CD8-positive, alpha-beta memory T cell (primary cell): ENCODE measurements at regions not wholly inside any gene's neighbourhood (a gene's known extent, or its start where the extent isn't known, plus 50 kb on each side); places are given as distances from the start of the nearest gene placed in this dataset.

Experiments
- CTCF ChIA-PET: fragments of 350-600 bp; sonication (Branson Sonifier 250); formaldehyde crosslinking; loops from one replicate; lab custom pipeline; 2021; ENCODE audit warnings: antibody characterized with exemption; lab: Charles Lee
- POLR2A ChIA-PET: fragments of 350-600 bp; sonication (Branson Sonifier 250); formaldehyde crosslinking; loops from one replicate; lab custom pipeline; 2021; ENCODE audit warnings: antibody characterized with exemption; lab: Charles Lee
- DNase-seq, 5 donors: peaks; one replicate each; pipeline versions ENCODE4 v3.0.0 to v3.0.0-alpha.2; 2020 to 2022; ENCODE audit warnings: mixed read lengths in 1 of 5
- H3K27ac ChIP-seq: one replicate; pipeline ENCODE4 v1.7.0; 2013; ENCODE audit warnings: low read depth, mild to moderate bottlenecking, low read length, moderate library complexity
- H3K27me3 ChIP-seq: 2 replicates; pipeline ENCODE4 v1.7.0; 2013; ENCODE audit warnings: low read length, mild to moderate bottlenecking; ENCODE audit not compliant: insufficient read depth, poor library complexity, severe bottlenecking
- H3K36me3 ChIP-seq: 2 replicates; pipeline ENCODE4 v1.7.0; 2013; ENCODE audit warnings: mild to moderate bottlenecking, low read length, moderate library complexity; ENCODE audit not compliant: insufficient read depth
- H3K4me1 ChIP-seq: 2 replicates; pipeline ENCODE4 v1.7.0; 2013; ENCODE audit warnings: mild to moderate bottlenecking, low read length, moderate library complexity; ENCODE audit not compliant: insufficient read depth
- H3K4me3 ChIP-seq: 2 replicates; pipeline ENCODE4 v1.7.0; 2013; ENCODE audit warnings: mild to moderate bottlenecking, low read length
- H3K9me3 ChIP-seq: 2 replicates; pipeline ENCODE4 v1.7.0; 2013; ENCODE audit warnings: mild to moderate bottlenecking, low read length
- H3K27ac Mint-ChIP-seq, 8 donors: one replicate each; pipeline ENCODE4 v1.8.0; 2020 to 2021; ENCODE audit warnings: mixed read lengths in 8 of 8, mild to moderate bottlenecking in 6 of 8, inconsistent platforms in 3 of 8, moderate library complexity in 3 of 8
- H3K27me3 Mint-ChIP-seq, 2 donors: one replicate each; pipeline ENCODE4 v1.8.0; 2020 to 2021; ENCODE audit warnings: mixed read lengths in 2 of 2, mild to moderate bottlenecking in 1 of 2, moderate library complexity in 1 of 2
- H3K36me3 Mint-ChIP-seq, 3 donors: one replicate each; pipeline ENCODE4 v1.8.0; 2020 to 2021; ENCODE audit warnings: mixed read lengths in 3 of 3, inconsistent platforms in 1 of 3, mild to moderate bottlenecking in 1 of 3
- H3K4me1 Mint-ChIP-seq, 3 donors: one replicate each; pipeline ENCODE4 v1.8.0; 2020 to 2021; ENCODE audit warnings: mixed read lengths in 3 of 3, inconsistent platforms in 1 of 3, mild to moderate bottlenecking in 1 of 3
- H3K4me3 Mint-ChIP-seq, 7 donors: one replicate each; pipeline ENCODE4 v1.8.0; 2020 to 2021; ENCODE audit warnings: mixed read lengths in 7 of 7, mild to moderate bottlenecking in 6 of 7, moderate library complexity in 4 of 7, inconsistent platforms in 2 of 7
- H3K9me3 Mint-ChIP-seq, 5 donors: one replicate each; pipeline ENCODE4 v1.8.0; 2020 to 2022; ENCODE audit warnings: mixed read lengths in 5 of 5, mild to moderate bottlenecking in 3 of 5, moderate library complexity in 2 of 5, inconsistent platforms in 1 of 5

DNA sequence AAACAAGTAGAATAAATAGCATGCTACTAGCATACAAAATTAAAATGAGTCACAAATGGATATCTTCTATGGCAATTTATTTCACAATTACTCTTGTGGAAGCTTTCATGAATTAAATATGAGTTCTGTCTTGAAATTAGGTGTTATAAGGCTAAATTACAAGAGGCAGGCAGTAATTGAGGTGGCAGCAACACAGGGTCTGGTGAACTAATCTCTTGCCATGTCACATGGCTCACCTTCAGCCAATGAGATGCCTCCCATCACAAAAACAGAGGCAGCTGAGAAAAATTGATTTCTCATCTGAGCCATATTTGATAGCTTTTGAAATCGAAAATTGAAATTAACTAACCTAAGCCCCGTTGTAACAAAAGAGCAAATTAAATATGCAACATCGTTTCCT, 268.8 kb downstream of the NR2F2 start:
- Histone ChIP-seq H3K4me3 (no peak overlapping the region), H3K4me1 (no peaks in the 10 kb centered on the region), H3K9me3 (no peaks in the 10 kb centered on the region), H3K36me3 (no peaks in the 10 kb centered on the region), H3K27me3 (no peaks in the 10 kb centered on the region), H3K27ac (no peak overlapping the region)
- POLR2A ChIA-PET, result no interaction called here
- H3K27ac Mint-ChIP-seq, result no peak overlapping the region
- H3K4me3 Mint-ChIP-seq, result no peak overlapping the region
- CTCF ChIA-PET, result no interaction called here
- no peaks in the 10 kb centered on the region for H3K27me3 Mint-ChIP-seq
- no peaks in the 10 kb centered on the region for H3K36me3 Mint-ChIP-seq
- no peak for DNase-seq
- H3K9me3 Mint-ChIP-seq, result peaks cover 0 to 2% (median 0%) of the 10 kb centered on the region in 5 donors
- H3K4me1 Mint-ChIP-seq, result no peaks in the 10 kb centered on the region

DNA sequence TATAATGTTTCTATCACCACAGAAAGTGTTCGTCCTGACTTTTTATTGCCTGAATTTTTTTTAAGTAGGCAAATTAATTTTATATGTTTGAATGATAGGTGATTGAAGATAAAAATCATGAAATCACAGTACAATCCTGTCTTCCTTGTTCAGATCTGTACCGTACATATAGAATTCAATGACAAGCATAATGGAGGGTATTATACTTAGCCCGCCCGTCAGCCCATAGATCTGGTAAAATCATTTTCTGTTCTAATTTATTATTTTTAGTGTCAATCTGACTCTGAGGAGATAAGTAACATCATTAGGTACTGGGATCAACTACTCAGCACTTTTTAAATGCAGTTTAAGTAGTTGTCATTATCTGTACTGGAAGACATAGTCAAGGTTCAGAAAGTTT, 269.9 kb downstream of the NR2F2 start:
- no peaks in the 10 kb centered on the region for H3K27me3 ChIP-seq
- no peak for DNase-seq
- H3K4me3 Mint-ChIP-seq, result no peak overlapping the region
- H3K36me3 ChIP-seq, result no peaks in the 10 kb centered on the region
- no peaks in the 10 kb centered on the region for H3K4me1 Mint-ChIP-seq
- peaks cover 0 to 2% (median 0%) of the 10 kb centered on the region in 5 donors for H3K9me3 Mint-ChIP-seq
- no peak overlapping the region for H3K4me3 ChIP-seq
- H3K36me3 Mint-ChIP-seq, result no peaks in the 10 kb centered on the region
- CTCF ChIA-PET, result no interaction called here
- H3K27ac ChIP-seq, result no peak overlapping the region
- no peaks in the 10 kb centered on the region for H3K27me3 Mint-ChIP-seq
- H3K4me1 ChIP-seq, result no peaks in the 10 kb centered on the region
- H3K27ac Mint-ChIP-seq, result no peak overlapping the region
- POLR2A ChIA-PET, result no interaction called here
- no peaks in the 10 kb centered on the region for H3K9me3 ChIP-seq

DNA sequence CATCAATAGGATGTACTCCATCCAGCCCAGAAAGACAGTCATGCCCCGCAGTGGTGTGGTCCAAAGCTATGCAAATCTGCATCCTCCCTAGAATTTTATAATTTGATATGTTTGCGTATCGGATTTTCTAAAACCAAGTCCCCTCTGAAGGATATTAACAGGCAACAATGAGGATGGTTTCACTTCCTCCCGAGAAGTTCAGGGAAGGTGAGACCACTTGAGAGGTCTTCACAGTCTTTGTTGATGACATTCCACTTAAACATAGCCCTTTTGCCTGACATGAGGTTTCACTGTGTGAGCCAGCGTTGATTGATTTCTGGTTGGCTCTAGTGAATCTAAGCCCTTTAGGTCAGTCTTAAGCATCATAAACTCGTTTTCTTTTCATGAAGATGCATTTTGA, 276.1 kb downstream of the NR2F2 start:
- no peaks in the 10 kb centered on the region for H3K27me3 Mint-ChIP-seq

DNA sequence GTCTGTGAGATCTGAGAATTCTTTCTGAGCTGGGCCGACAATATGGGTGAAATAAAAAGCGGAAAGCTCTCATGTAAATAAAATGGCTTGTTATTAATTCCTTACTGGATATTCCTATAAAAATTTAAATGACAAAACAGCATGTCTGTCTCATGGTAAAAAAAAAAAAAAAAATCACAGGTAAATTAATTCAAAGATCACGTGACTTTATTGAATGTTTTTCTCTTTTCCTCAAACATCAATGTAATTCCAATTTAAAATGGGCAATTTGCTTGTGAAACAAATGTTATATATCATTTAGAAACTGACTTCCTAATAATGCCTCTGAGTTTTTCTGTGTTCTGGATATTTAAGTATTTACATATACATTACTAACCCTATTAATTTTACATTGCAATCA, 280.3 kb downstream of the NR2F2 start:
- Histone ChIP-seq H3K9me3 (no peaks in the 10 kb centered on the region), H3K36me3 (no peaks in the 10 kb centered on the region), H3K27me3 (no peaks in the 10 kb centered on the region), H3K4me1 (no peaks in the 10 kb centered on the region), H3K27ac (no peak overlapping the region), H3K4me3 (no peak overlapping the region)
- H3K27ac Mint-ChIP-seq, result no peak overlapping the region
- CTCF ChIA-PET, result no interaction called here
- H3K9me3 Mint-ChIP-seq, result peaks cover 2 to 6% (median 5%) of the 10 kb centered on the region in 5 donors
- H3K4me1 Mint-ChIP-seq, result no peaks in the 10 kb centered on the region
- no peak for DNase-seq
- POLR2A ChIA-PET, result no interaction called here
- H3K4me3 Mint-ChIP-seq, result no peak overlapping the region
- no peaks in the 10 kb centered on the region for H3K36me3 Mint-ChIP-seq
- H3K27me3 Mint-ChIP-seq, result no peaks in the 10 kb centered on the region

More for the DNA sequence above, 276.1 kb downstream of the NR2F2 start:
- Mint-ChIP-seq H3K4me3 (no peak overlapping the region), H3K9me3 (no peaks in the 10 kb centered on the region), H3K27ac (no peak overlapping the region), H3K36me3 (no peaks in the 10 kb centered on the region), H3K4me1 (no peaks in the 10 kb centered on the region)
- Histone ChIP-seq H3K27me3 (no peaks in the 10 kb centered on the region), H3K27ac (no peak overlapping the region), H3K4me3 (no peak overlapping the region), H3K36me3 (no peaks in the 10 kb centered on the region), H3K4me1 (no peaks in the 10 kb centered on the region), H3K9me3 (no peaks in the 10 kb centered on the region)
- ChIA-PET CTCF (no interaction called here), POLR2A (no interaction called here)
- no peak for DNase-seq

DNA sequence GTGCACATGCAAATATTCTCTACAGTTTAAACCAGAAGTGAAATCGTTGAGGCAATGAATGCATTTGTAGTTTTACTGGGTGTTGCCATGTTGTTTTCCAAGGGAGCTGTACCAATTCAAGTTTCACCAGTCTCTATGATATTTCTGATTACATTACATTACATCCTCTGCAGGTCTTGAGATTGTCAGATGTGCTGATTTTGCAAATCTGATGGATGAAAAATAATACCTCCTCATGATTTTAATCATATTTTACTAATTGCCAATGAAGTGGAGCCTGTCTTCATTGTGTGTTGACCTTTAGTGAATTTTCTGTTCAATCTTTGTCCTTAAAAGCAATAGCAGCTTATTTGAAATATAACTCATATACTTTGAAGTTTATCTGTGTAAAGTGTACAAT, 282.4 kb downstream of the NR2F2 start:
- peaks cover 0 to under 1% of the 10 kb centered on the region in 2 donors for H3K27me3 Mint-ChIP-seq
- H3K9me3 ChIP-seq, result no peaks in the 10 kb centered on the region
- no peak overlapping the region for H3K27ac Mint-ChIP-seq
- H3K4me3 Mint-ChIP-seq, result no peak overlapping the region
- no peak overlapping the region for H3K4me3 ChIP-seq
- no peak for DNase-seq
- no peaks in the 10 kb centered on the region for H3K4me1 ChIP-seq
- no peaks in the 10 kb centered on the region for H3K27me3 ChIP-seq
- H3K36me3 ChIP-seq, result no peaks in the 10 kb centered on the region
- peaks cover 2 to 11% (median 7%) of the 10 kb centered on the region in 5 donors for H3K9me3 Mint-ChIP-seq
- H3K27ac ChIP-seq, result no peak overlapping the region
- ChIA-PET POLR2A (no interaction called here), CTCF (no interaction called here)
- no peaks in the 10 kb centered on the region for H3K4me1 Mint-ChIP-seq
- no peaks in the 10 kb centered on the region for H3K36me3 Mint-ChIP-seq

DNA sequence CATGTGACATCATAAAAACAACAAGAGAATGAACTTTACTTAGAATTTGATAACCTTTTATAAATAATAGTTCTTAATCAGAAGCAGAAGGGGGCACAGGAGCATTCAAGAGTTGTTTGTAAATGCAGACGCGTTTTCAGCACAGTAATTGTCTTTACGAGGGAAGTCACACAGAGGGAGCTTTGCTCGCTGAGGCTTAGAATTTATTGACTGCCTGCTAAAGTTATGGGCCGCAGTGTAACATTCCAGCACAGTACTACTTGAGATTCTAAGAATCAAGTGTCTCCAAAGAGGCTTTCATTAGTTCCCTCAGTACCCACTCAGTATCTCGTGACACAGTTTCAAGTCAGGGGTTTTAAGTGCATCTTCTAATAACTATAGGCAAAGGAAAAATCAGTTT, 288.7 kb downstream of the NR2F2 start:
- Histone ChIP-seq H3K4me1 (no peaks in the 10 kb centered on the region), H3K27me3 (no peaks in the 10 kb centered on the region), H3K36me3 (no peaks in the 10 kb centered on the region), H3K9me3 (no peaks in the 10 kb centered on the region), H3K27ac (no peak overlapping the region), H3K4me3 (no peak overlapping the region)
- Mint-ChIP-seq H3K9me3 (peaks cover 0 to 11% (median 2%) of the 10 kb centered on the region in 5 donors), H3K36me3 (no peaks in the 10 kb centered on the region), H3K27ac (no peak overlapping the region), H3K4me1 (no peaks in the 10 kb centered on the region), H3K4me3 (no peak overlapping the region), H3K27me3 (peaks cover 0 to 1% of the 10 kb centered on the region in 2 donors)
- ChIA-PET POLR2A (no interaction called here), CTCF (no interaction called here)
- no peak for DNase-seq

DNA sequence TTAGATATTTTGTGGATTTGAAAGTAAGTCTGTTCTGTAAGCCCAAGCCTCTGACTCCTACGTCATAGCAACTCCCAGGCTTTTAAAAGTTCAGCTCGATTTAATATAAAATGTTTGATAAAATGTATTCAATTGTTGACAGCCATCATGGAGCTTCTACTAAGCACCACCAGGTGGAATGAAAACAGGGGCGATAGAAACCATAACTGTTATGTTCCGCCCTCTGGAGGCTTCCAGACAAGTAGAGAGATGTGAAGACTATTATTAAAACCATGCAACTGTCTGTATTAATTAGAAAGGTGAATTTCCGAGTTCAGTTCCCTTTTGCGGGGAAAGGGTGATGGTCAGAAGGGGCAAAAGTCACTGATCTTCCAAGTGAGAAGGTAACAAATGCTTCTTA, 292.2 kb downstream of the NR2F2 start:
- Mint-ChIP-seq H3K27ac (no peak overlapping the region), H3K27me3 (peaks cover 0 to 4% of the 10 kb centered on the region in 2 donors), H3K36me3 (no peaks in the 10 kb centered on the region), H3K4me3 (no peak overlapping the region), H3K9me3 (peaks cover 0 to 3% (median 0%) of the 10 kb centered on the region in 5 donors), H3K4me1 (no peaks in the 10 kb centered on the region)
- Histone ChIP-seq H3K9me3 (no peaks in the 10 kb centered on the region), H3K27ac (no peak overlapping the region), H3K4me3 (no peak overlapping the region), H3K4me1 (no peaks in the 10 kb centered on the region), H3K27me3 (no peaks in the 10 kb centered on the region), H3K36me3 (no peaks in the 10 kb centered on the region)
- DNase-seq, result no peak
- ChIA-PET CTCF (no interaction called here), POLR2A (no interaction called here)

DNA sequence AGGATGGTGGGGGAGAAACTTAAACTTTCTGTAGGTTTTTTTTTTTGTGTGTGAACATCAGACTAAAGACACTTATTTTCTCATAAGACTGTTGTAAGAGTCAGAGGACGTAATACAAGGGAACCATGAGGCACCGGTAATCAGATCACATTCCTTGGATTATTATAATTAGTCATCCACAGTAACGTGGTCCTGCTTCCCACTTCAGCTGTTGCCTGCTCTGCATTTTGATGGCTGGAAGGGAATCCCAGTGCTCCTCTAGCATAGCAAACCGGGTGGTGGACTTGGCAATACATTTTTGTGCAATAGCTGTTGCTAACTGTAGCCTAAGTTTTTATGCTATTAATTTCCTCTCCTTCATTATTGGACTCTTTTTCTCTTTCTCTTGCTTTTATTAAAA, 294.8 kb downstream of the NR2F2 start:
- no peak overlapping the region for H3K27ac ChIP-seq
- Mint-ChIP-seq H3K27ac (no peak overlapping the region), H3K27me3 (peaks cover 0 to 3% of the 10 kb centered on the region in 2 donors), H3K36me3 (no peaks in the 10 kb centered on the region), H3K4me3 (no peak overlapping the region), H3K9me3 (peaks cover 0 to 3% (median 0%) of the 10 kb centered on the region in 5 donors), H3K4me1 (no peaks in the 10 kb centered on the region)
- H3K27me3 ChIP-seq, result no peaks in the 10 kb centered on the region
- H3K4me1 ChIP-seq, result no peaks in the 10 kb centered on the region
- no peak for DNase-seq
- H3K4me3 ChIP-seq, result no peak overlapping the region
- ChIA-PET CTCF (no interaction called here), POLR2A (no interaction called here)
- no peaks in the 10 kb centered on the region for H3K9me3 ChIP-seq
- H3K36me3 ChIP-seq, result no peaks in the 10 kb centered on the region

DNA sequence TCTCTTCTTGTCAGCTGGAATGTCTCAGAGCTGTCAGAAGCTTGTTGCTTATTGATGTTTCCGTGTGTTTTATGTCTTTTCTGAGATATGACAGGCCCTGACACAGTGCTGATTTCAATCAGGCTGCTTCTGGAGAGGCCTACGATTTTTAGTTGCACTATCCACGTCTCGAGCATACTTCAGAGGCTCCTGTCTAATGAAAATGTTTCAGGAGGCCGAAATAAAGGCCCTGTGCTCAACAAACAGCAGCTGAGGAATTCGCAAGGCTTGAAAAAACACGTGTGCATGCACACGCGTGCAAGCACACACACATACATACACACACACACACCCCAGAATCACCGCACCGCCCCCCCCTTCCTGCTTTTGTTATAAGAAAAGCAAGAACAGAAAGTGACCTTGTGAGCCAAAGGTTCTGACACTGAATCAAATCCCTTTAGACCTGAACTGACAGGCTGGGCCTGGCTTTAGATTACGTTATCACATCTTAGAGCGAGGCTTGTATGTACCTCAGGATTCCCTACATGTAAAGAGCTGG, 296.6 kb downstream of the NR2F2 start:
- H3K9me3 Mint-ChIP-seq, result peaks cover 0 to 3% (median 0%) of the 10 kb centered on the region in 5 donors
- H3K36me3 Mint-ChIP-seq, result no peaks in the 10 kb centered on the region
- Histone ChIP-seq H3K4me3 (no peak overlapping the region), H3K27me3 (no peaks in the 10 kb centered on the region), H3K9me3 (no peaks in the 10 kb centered on the region), H3K36me3 (no peaks in the 10 kb centered on the region), H3K27ac (no peak overlapping the region), H3K4me1 (no peaks in the 10 kb centered on the region)
- no peaks in the 10 kb centered on the region for H3K4me1 Mint-ChIP-seq
- peaks cover 0 to 3% of the 10 kb centered on the region in 2 donors for H3K27me3 Mint-ChIP-seq
- CTCF ChIA-PET, result no interaction called here
- POLR2A ChIA-PET, result no interaction called here
- no peak overlapping the region for H3K27ac Mint-ChIP-seq
- H3K4me3 Mint-ChIP-seq, result no peak overlapping the region
- no peak for DNase-seq
